ENCODE measurements at regions not wholly inside any gene's neighbourhood (a gene's known extent, or its start where the extent isn't known, plus 50 kb on each side); places are given as distances from the start of the nearest gene placed in this dataset.

DNA sequence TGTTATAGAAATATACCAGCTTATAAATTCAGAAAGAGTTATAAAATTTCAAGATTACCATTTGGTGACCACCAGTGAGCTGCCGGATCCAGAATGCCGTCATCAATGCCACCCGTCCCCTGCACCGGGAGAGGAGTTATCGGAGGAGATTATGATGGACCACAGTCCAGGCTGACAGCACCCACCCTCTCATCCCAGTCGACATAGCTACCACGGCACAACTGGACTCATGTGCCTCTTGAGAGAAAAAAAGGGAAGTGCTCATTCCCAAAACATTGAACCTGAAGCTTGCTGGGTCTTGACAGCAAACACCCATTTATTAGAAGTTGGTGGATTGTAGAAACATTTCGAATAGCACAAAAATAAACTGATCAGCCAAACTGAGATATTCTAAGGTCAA lies 1331.5 kb downstream of the TBC1D22A start:
- CTCF ChIA-PET, result no interaction called here
- no peaks in the 10 kb centered on the region for H3K27me3 ChIP-seq (ENCODE audit: control insufficient read depth, insufficient read depth, low read length)
- TF ChIP-seq, protein P1, sequence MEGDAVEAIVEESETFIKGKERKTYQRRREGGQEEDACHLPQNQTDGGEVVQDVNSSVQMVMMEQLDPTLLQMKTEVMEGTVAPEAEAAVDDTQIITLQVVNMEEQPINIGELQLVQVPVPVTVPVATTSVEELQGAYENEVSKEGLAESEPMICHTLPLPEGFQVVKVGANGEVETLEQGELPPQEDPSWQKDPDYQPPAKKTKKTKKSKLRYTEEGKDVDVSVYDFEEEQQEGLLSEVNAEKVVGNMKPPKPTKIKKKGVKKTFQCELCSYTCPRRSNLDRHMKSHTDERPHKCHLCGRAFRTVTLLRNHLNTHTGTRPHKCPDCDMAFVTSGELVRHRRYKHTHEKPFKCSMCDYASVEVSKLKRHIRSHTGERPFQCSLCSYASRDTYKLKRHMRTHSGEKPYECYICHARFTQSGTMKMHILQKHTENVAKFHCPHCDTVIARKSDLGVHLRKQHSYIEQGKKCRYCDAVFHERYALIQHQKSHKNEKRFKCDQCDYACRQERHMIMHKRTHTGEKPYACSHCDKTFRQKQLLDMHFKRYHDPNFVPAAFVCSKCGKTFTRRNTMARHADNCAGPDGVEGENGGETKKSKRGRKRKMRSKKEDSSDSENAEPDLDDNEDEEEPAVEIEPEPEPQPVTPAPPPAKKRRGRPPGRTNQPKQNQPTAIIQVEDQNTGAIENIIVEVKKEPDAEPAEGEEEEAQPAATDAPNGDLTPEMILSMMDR (IDR thresholded peaks at IDR 0.05; ENCODE audit: insufficient read depth, low read depth, low read length), result no peak
- H3K4me3 ChIP-seq (ENCODE audit: low read depth, low read length), result no peak overlapping the region
- no peaks in the 10 kb centered on the region for H3K36me3 ChIP-seq (ENCODE audit: control insufficient read depth, insufficient read depth, low read length)
- POLR2A ChIA-PET, result no interaction called here
- no peak for DNase-seq (ENCODE audit: low read depth)

DNA sequence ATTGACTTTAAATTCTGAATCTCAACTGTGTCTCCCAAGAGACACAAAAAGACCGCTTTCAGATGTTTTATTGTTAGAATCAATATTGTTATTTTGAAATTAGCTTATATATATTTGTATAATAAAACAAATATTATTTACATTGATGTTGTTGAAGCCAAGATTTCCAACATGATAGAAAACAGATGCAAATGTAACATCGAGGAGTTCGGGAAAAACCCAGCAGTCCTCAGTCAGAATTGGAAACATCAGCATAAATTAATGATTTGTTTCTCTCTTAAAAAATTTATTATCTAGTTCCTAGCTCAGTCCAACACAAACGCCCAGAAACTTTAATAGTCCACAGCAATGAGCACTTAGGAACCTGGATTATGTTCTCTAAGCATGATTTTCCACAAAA lies 1330.4 kb downstream of the TBC1D22A start:
- DNase-seq (ENCODE audit: low read depth), result no peak
- H3K4me3 ChIP-seq (ENCODE audit: low read depth, low read length), result no peak overlapping the region
- no peaks in the 10 kb centered on the region for H3K36me3 ChIP-seq (ENCODE audit: control insufficient read depth, insufficient read depth, low read length)
- ChIA-PET CTCF (no interaction called here), POLR2A (no interaction called here)
- no peaks in the 10 kb centered on the region for H3K27me3 ChIP-seq (ENCODE audit: control insufficient read depth, insufficient read depth, low read length)
- TF ChIP-seq, protein P1 (IDR thresholded peaks at IDR 0.05; ENCODE audit: insufficient read depth, low read depth, low read length), result no peak

DNA sequence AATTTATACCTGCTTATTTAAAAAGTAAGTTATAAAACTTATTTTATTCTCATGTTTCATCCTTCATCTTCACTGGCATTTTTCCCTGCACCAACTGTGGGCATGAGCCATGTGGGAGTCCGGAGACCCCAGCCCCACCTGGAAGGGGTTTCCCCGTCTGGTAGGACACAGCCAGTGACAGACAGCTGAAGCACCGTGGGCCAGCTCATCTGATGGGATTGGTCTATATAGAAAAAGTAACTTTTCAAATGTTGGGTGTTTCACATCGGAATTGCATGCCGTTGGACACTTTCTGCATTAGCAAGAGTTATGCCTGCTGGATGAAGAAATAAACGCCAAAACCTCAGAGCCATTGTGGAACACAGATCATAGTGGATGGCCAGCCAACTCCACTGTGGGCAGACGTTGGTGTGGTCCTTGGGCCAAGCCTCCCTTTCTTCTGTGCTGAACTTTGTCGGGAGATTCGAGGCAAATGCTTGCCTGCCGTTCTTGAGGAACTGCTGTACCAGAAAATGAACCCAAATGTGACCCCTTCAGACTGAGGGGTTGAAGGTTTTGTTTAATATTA lies 1329.3 kb downstream of the TBC1D22A start:
- Histone ChIP-seq H3K27me3 (ENCODE audit: control insufficient read depth, insufficient read depth, low read length) (no peaks in the 10 kb centered on the region), H3K4me3 (ENCODE audit: low read depth, low read length) (no peak overlapping the region), H3K36me3 (ENCODE audit: control insufficient read depth, insufficient read depth, low read length) (no peaks in the 10 kb centered on the region)
- no peak for DNase-seq (ENCODE audit: low read depth)
- TF ChIP-seq, protein P1 (IDR thresholded peaks at IDR 0.05; ENCODE audit: insufficient read depth, low read depth, low read length), result no peak
- ChIA-PET CTCF (no interaction called here), POLR2A (no interaction called here)

DNA sequence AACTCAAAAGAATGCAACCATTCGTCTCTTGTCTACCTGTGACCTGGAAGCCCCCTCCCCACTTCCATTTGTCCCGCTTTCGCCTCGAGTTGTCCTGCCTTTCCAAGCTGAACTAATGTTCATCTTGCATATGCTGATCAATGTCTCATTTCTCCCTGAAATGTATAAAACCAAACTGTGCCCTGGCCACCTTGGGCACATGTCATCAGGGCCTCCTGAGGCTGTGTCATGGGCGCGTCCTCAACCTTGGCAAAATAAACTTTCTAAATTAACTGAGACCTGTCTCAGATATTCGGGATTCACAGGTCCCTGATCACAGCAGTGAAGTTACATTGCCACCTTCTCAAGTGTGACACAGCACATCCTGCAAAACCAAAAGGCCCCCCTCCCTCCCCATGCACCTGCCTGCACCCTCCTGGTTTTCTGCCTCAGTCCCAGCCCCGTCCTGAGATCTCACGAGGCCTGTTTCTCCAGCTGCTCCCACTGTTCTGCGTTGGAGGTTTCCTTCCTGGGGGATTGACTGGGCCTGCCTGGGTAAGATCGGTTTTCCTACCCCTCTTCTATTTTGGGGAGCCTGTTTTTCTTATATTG lies 1328.7 kb downstream of the TBC1D22A start:
- H3K4me3 ChIP-seq (ENCODE audit: low read depth, low read length), result no peak overlapping the region
- no peaks in the 10 kb centered on the region for H3K36me3 ChIP-seq (ENCODE audit: control insufficient read depth, insufficient read depth, low read length)
- DNase-seq (ENCODE audit: low read depth), result no peak
- POLR2A ChIA-PET, result no interaction called here
- H3K27me3 ChIP-seq (ENCODE audit: control insufficient read depth, insufficient read depth, low read length), result no peaks in the 10 kb centered on the region
- CTCF ChIA-PET, result no interaction called here
- TF ChIP-seq, protein P1 (IDR thresholded peaks at IDR 0.05; ENCODE audit: insufficient read depth, low read depth, low read length), result no peak

DNA sequence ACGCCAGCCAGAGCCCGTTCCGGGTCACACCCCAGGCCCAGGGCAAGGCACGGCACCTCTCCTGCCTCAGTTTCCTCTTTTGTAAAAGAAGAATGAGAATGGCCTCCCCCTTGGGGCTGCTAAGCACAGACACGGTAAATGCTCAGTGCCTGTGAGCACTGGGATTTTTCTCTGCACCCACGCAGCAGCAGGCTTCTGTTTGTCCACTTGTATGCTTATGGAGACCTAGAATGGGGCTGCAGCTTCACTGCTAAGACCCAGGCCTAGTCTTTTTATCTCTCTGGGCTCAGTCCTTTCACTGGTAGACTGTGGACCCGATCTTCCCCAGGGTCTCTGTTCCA lies 1327.9 kb downstream of the TBC1D22A start:
- TF ChIP-seq, protein P1 (IDR thresholded peaks at IDR 0.05; ENCODE audit: insufficient read depth, low read depth, low read length), result no peak
- H3K27me3 ChIP-seq (ENCODE audit: control insufficient read depth, insufficient read depth, low read length), result no peaks in the 10 kb centered on the region

More for the DNA sequence above, 1327.9 kb downstream of the TBC1D22A start:
- H3K4me3 ChIP-seq (ENCODE audit: low read depth, low read length), result no peak overlapping the region
- ChIA-PET CTCF (no interaction called here), POLR2A (no interaction called here)
- no peaks in the 10 kb centered on the region for H3K36me3 ChIP-seq (ENCODE audit: control insufficient read depth, insufficient read depth, low read length)
- DNase-seq (ENCODE audit: low read depth), result no peak

All from BJ (cell line).